T47D (cell line): ENCODE measurements at regions not wholly inside any gene's neighbourhood (a gene's known extent, or its start where the extent isn't known, plus 50 kb on each side); places are given as distances from the start of the nearest gene placed in this dataset.

Experiments
- DNase-seq, 2 experiments: peaks; one replicate each; pipeline versions ENCODE4 v3.0.0 to v3.0.0-alpha.2; 2011 to 2012; ENCODE audit warnings: low read depth in 1 of 2, low spot score in 1 of 2
- JUND ChIP-seq: IDR thresholded peaks from 2 replicates; pipeline ENCODE4 v1.6.1; 2012; ENCODE audit warnings: low read depth
- in situ Hi-C: cut with HindIII; loops from 2 replicates; pipeline ENCODE4 v1.10.0; 2016; ENCODE audit warnings: low sequenced_read_pairs, low pct_unique_long_range_greater_than_20kb

- in situ Hi-C loops = no loop called here
- DNase-seq = no peak
- no peak for TF ChIP-seq JUND
These were observed 189.8 kb upstream of the SOX11 start for GRCh38 chr2:5502385-5502784.

GRCh38 chr2:5504756-5505155 is 187.4 kb upstream of the SOX11 start:
- DNase-seq = no peak
- TF ChIP-seq JUND = no peak
- in situ Hi-C loops = no loop called here

GRCh38 chr2:5507367-5507766 is 184.8 kb upstream of the SOX11 start:
- TF ChIP-seq JUND = no peak
- in situ Hi-C loops = no loop called here
- no peak for DNase-seq

- in situ Hi-C loops = no loop called here
These were observed 182.8 kb upstream of the SOX11 start for GRCh38 chr2:5509362-5509761.

GRCh38 chr2:5510082-5510481 is 182.1 kb upstream of the SOX11 start:
- in situ Hi-C loops = no loop called here
- no peak for TF ChIP-seq JUND
- no peak for DNase-seq

More at GRCh38 chr2:5509362-5509761, 182.8 kb upstream of the SOX11 start:
- no peak for DNase-seq
- TF ChIP-seq JUND = no peak

GRCh38 chr2:5515693-5516092 is 176.5 kb upstream of the SOX11 start:
- in situ Hi-C loops = no loop called here
- TF ChIP-seq JUND = no peak
- DNase-seq = no peak

GRCh38 chr2:5519286-5519685 is 172.9 kb upstream of the SOX11 start:
- in situ Hi-C loops = no loop called here
- no peak for DNase-seq
- no peak for TF ChIP-seq JUND

- no peak for TF ChIP-seq JUND
- DNase-seq = no peak
- in situ Hi-C loops = no loop called here
These were observed 171.7 kb upstream of the SOX11 start for GRCh38 chr2:5520463-5520972.

GRCh38 chr2:5521461-5521860 is 170.7 kb upstream of the SOX11 start:
- DNase-seq = no peak
- in situ Hi-C loops = no loop called here
- TF ChIP-seq JUND = no peak

GRCh38 chr2:5524551-5524950 is 167.6 kb upstream of the SOX11 start:
- TF ChIP-seq JUND = no peak
- in situ Hi-C loops = no loop called here
- DNase-seq = no peak

- in situ Hi-C loops = no loop called here
- TF ChIP-seq JUND = no peak
These were observed 163.5 kb upstream of the SOX11 start for GRCh38 chr2:5528706-5529105.

GRCh38 chr2:5530011-5530696 is 162.0 kb upstream of the SOX11 start:
- no peak for DNase-seq
- in situ Hi-C loops = no loop called here
- no peak for TF ChIP-seq JUND

More at GRCh38 chr2:5528706-5529105, 163.5 kb upstream of the SOX11 start:
- no peak for DNase-seq

GRCh38 chr2:5535301-5535700 is 156.9 kb upstream of the SOX11 start:
- DNase-seq = no peak
- in situ Hi-C loops = no loop called here
- no peak for TF ChIP-seq JUND

- no peak for TF ChIP-seq JUND
- in situ Hi-C loops = no loop called here
These were observed 154.9 kb upstream of the SOX11 start for GRCh38 chr2:5537180-5537688.

More at GRCh38 chr2:5537180-5537688, 154.9 kb upstream of the SOX11 start:
- DNase-seq = no peak
